Large intestine (tissue), 3 donors: ENCODE measurements at regions not wholly inside any gene's neighbourhood (a gene's known extent, or its start where the extent isn't known, plus 50 kb on each side); places are given as distances from the start of the nearest gene placed in this dataset.

Experiments used
- DNase-seq, 2 donors: peaks; one replicate each; pipeline versions ENCODE4 v3.0.0 to v3.0.0-alpha.2; 2013
- H3K27ac ChIP-seq: one replicate; pipeline ENCODE4 v1.5.1; 2013; ENCODE audit warnings: low read length
- H3K27me3 ChIP-seq: 2 replicates; pipeline ENCODE4 v1.6.1; 2013; ENCODE audit warnings: low read length; ENCODE audit not compliant: control insufficient read depth, insufficient read depth
- H3K36me3 ChIP-seq: 2 replicates; pipeline ENCODE4 v1.6.1; 2013; ENCODE audit warnings: low read length; ENCODE audit not compliant: control insufficient read depth, insufficient read depth
- H3K4me1 ChIP-seq: one replicate; pipeline ENCODE4 v1.6.1; 2013; ENCODE audit warnings: low read length; ENCODE audit not compliant: control insufficient read depth, insufficient read depth
- H3K4me3 ChIP-seq: one replicate; pipeline ENCODE4 v1.5.1; 2013; ENCODE audit warnings: low read length
- H3K9me3 ChIP-seq: one replicate; pipeline ENCODE4 v1.6.1; 2013; ENCODE audit warnings: mild to moderate bottlenecking, low read depth, low read length, moderate library complexity; ENCODE audit not compliant: control insufficient read depth
- WGBS: methylation state at CpG from one replicate; pipeline ENCODE4 v1.1.5; 2013; ENCODE audit warnings: low lambda C conversion rate; ENCODE audit not compliant: insufficient coverage; 5-methylcytosine and 5-hydroxymethylcytosine counted together

GRCh38 chr2:136051001-136051724 is 65.7 kb upstream of the DARS1 start:
- H3K4me1 ChIP-seq, result peaks cover 4% of the 10 kb centered on the region
- no peaks in the 10 kb centered on the region for H3K36me3 ChIP-seq
- no peak overlapping the region for H3K4me3 ChIP-seq
- H3K27ac ChIP-seq, result no peak overlapping the region
- no peaks in the 10 kb centered on the region for H3K9me3 ChIP-seq
- WGBS, result no CpG with 5 or more reads among the region's 2 CpGs
- H3K27me3 ChIP-seq, result no peaks in the 10 kb centered on the region
- no peak for DNase-seq

GRCh38 chr2:136049991-136050920 is 64.8 kb upstream of the DARS1 start:
- H3K4me1 ChIP-seq, result peaks cover 4% of the 10 kb centered on the region
- peak; percentile 48 to 70 for DNase-seq
- no peaks in the 10 kb centered on the region for H3K9me3 ChIP-seq
- H3K27ac ChIP-seq, result no peak overlapping the region
- H3K27me3 ChIP-seq, result no peaks in the 10 kb centered on the region
- no peaks in the 10 kb centered on the region for H3K36me3 ChIP-seq
- no CpG with 5 or more reads among the region's 3 CpGs for WGBS
- no peak overlapping the region for H3K4me3 ChIP-seq

DNA sequence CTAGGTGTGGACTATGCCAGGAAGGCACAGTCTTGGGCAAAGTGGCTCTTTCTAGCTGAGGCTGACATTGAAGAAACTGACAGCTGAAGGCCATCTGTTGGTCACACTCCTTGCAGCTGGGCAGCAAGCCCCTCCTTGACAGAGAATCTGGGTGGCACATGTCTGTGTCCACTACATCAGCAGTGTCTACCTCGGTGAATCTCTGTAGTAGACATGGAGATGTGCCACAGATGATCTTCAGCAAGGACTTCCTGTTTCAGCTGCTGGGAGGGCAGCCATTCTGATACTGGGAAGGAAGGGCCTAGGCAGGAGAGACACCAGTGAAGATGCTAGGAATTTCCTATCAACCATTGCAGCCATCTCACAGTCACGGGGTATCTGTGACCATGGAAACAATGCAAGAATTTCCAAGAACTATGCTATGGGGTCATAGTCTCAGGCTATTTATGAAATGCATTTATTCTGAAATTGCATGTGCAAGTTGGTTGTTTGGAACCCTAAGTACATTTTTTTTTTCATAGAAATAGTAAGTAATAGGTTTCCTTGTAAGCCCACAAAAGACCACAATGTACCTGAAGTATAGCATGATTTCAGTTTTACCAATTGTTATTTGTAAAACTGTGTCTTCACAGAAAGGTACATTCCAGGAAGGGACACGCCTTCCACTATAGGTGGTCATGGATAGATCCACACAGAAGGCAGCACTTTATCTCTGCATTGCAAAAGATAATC is 63.8 kb upstream of the DARS1 start:
- Histone ChIP-seq H3K9me3 (no peaks in the 10 kb centered on the region), H3K27ac (no peak overlapping the region), H3K4me3 (no peak overlapping the region), H3K4me1 (peaks cover 4% of the 10 kb centered on the region), H3K27me3 (no peaks in the 10 kb centered on the region), H3K36me3 (no peaks in the 10 kb centered on the region)
- no peak for DNase-seq
- WGBS, result no CpG with 5 or more reads among the region's 3 CpGs

DNA sequence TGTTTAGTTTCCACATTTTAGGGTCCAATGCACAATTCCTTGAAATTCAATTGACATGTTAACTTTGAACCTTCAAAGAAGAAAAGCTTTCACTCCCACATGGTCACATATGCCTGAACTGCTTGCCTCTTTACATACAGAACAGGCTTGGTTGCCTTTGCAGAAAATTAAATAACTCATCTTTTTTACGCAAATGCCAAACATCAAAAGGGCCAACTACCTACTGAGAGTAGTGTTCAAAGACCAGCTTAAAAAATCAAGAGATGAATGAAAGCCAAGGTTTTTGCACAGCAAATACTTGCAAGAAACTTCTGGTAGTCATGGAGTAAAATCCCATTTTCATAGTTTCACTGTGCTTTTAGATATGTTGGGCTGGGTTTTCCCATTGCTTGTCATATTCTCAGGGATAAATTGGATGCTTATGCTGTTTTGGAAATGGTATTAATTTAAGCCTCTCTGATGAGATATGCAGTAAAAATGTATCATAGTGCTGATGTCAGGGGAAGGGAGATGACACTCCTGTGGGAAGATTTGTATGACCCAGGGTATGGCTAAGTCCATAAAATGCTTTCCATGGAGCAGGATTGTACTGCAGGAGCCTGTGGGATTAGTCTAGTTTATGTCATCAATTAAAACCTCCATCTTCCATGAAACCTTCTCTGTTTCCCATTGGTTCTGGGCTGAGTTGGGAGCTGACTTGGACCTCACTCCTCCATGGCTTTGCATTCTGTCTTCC is 60.6 kb upstream of the DARS1 start:
- no CpG with 5 or more reads among the region's 1 CpG for WGBS
- no peak overlapping the region for H3K4me3 ChIP-seq
- no peaks in the 10 kb centered on the region for H3K9me3 ChIP-seq
- no peak overlapping the region for H3K27ac ChIP-seq
- H3K36me3 ChIP-seq, result no peaks in the 10 kb centered on the region
- H3K4me1 ChIP-seq, result peaks cover 4% of the 10 kb centered on the region
- no peak for DNase-seq
- no peaks in the 10 kb centered on the region for H3K27me3 ChIP-seq

DNA sequence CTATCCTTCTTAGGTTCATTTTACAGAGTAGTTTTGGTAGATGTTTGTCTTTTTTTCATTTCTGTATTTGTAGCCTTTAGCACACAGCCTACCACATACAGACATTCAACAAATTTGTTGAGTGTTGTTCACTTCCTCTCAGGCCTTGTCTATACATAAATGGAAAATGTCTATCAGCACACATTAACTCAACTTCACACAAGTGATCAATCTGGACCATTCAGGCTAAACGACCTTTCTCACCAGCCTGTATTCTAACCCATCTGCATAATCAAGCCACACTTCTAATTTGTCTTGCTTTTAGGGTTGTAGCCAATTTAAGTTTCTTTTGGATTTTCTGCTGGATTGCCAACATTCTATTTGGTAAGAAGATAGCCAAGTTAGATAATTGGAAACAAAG is 59.9 kb upstream of the DARS1 start:
- H3K9me3 ChIP-seq, result no peaks in the 10 kb centered on the region
- H3K27me3 ChIP-seq, result no peaks in the 10 kb centered on the region
- no CpG with 5 or more reads among the region's 1 CpG for WGBS
- no peak for DNase-seq
- no peak overlapping the region for H3K27ac ChIP-seq
- H3K4me3 ChIP-seq, result no peak overlapping the region
- H3K36me3 ChIP-seq, result no peaks in the 10 kb centered on the region
- H3K4me1 ChIP-seq, result peaks cover 4% of the 10 kb centered on the region
